ENCODE measurements at regions not wholly inside any gene's neighbourhood (a gene's known extent, or its start where the extent isn't known, plus 50 kb on each side); places are given as distances from the start of the nearest gene placed in this dataset.

- TF ChIP-seq FOSL2 (IDR thresholded peaks at IDR 0.05; ENCODE audit: borderline replicate concordance, low read depth) (no peak), PBX3 (IDR thresholded peaks at IDR 0.05) (no peak), CTCF (IDR thresholded peaks at IDR 0.05) (no peak), TCF12 (IDR thresholded peaks at IDR 0.05) (no peak), JUND (IDR thresholded peaks at IDR 0.05) (no peak), RCOR1 (IDR thresholded peaks at IDR 0.05; ENCODE audit: low read length) (no peak), CHD2 (IDR thresholded peaks at IDR 0.05; ENCODE audit: low read length, partially characterized antibody) (no peak), REST (IDR thresholded peaks at IDR 0.05; ENCODE audit: low read depth, low read length) (no peak), POLR2AphosphoS5 (IDR thresholded peaks at IDR 0.05; ENCODE audit: low read depth, low read length) (no peak), EP300 (IDR thresholded peaks at IDR 0.05; ENCODE audit: borderline replicate concordance in 1 of 2, low read depth in 1 of 2, low read length in 1 of 2) (no peak), ZBTB33 (IDR thresholded peaks at IDR 0.05; ENCODE audit: borderline replicate concordance, low read depth) (no peak), MXI1 (IDR thresholded peaks at IDR 0.05; ENCODE audit: low read depth, low read length) (no peak)
Observed at GRCh38 chr10:57018452-57018851, 657.4 kb upstream of the ZWINT start.
